Activated CD4-positive, alpha-beta T cell treated with anti-CD3 and anti-CD28 coated beads, Interleukin-2, amount 10 ng/mL, durations not matched to agents 7 days and 5 days (primary cell): ENCODE measurements at regions not wholly inside any gene's neighbourhood (a gene's known extent, or its start where the extent isn't known, plus 50 kb on each side); places are given as distances from the start of the nearest gene placed in this dataset.

ENCODE experiments used
- CTCF ChIA-PET: fragments of 350-600 bp; sonication (Branson Sonifier 250); formaldehyde crosslinking; loops from one replicate; lab custom pipeline; 2021; ENCODE audit warnings: antibody characterized with exemption; lab: Charles Lee
- POLR2A ChIA-PET: fragments of 350-600 bp; sonication (Branson Sonifier 250); formaldehyde crosslinking; loops from one replicate; lab custom pipeline; 2021; ENCODE audit warnings: antibody characterized with exemption; lab: Charles Lee
- DNase-seq: peaks from one replicate; pipeline ENCODE4 v3.0.0-alpha.2; 2020
- H3K27ac Mint-ChIP-seq: one replicate; pipeline ENCODE4 v1.8.0; 2021; ENCODE audit warnings: mild to moderate bottlenecking, moderate library complexity, mixed read lengths
- H3K27me3 Mint-ChIP-seq: one replicate; pipeline ENCODE4 v1.8.0; 2021; ENCODE audit warnings: mixed read lengths
- H3K36me3 Mint-ChIP-seq: one replicate; pipeline ENCODE4 v1.8.0; 2021; ENCODE audit warnings: low read depth, mixed read lengths
- H3K4me1 Mint-ChIP-seq: one replicate; pipeline ENCODE4 v1.8.0; 2021; ENCODE audit warnings: mixed read lengths
- H3K4me3 Mint-ChIP-seq: one replicate; pipeline ENCODE4 v1.8.0; 2021; ENCODE audit warnings: mild to moderate bottlenecking, moderate library complexity, mixed read lengths
- H3K9me3 Mint-ChIP-seq: one replicate; pipeline ENCODE4 v1.8.0; 2021; ENCODE audit warnings: mixed read lengths

- CTCF ChIA-PET: no interaction called here
- H3K4me1 Mint-ChIP-seq: peaks cover 36% of the 10 kb centered on the region
- no peaks in the 10 kb centered on the region for H3K27me3 Mint-ChIP-seq
- no peak overlapping the region for H3K4me3 Mint-ChIP-seq
- no peak for DNase-seq
- peaks cover 7% of the 10 kb centered on the region for H3K9me3 Mint-ChIP-seq
- H3K27ac Mint-ChIP-seq: no peak overlapping the region
- POLR2A ChIA-PET: no interaction called here
- peaks cover 11% of the 10 kb centered on the region for H3K36me3 Mint-ChIP-seq
Measured at GRCh38 chr2:147662221-147662620, 182.6 kb upstream of the ACVR2A start.

- H3K27me3 Mint-ChIP-seq: no peaks in the 10 kb centered on the region
- H3K36me3 Mint-ChIP-seq: peaks cover 11% of the 10 kb centered on the region
- peaks cover 36% of the 10 kb centered on the region for H3K4me1 Mint-ChIP-seq
- no peak for DNase-seq
- peaks cover 7% of the 10 kb centered on the region for H3K9me3 Mint-ChIP-seq
- H3K4me3 Mint-ChIP-seq: no peak overlapping the region
- POLR2A ChIA-PET: no interaction called here
- CTCF ChIA-PET: interaction anchor here (0.6 to 1.3 kb wide), 3 partner anchors 12 to 229 kb away, joined by 3 to 5 read pairs (median 4); no protein-coding TSS in a partner anchor
- no peak overlapping the region for H3K27ac Mint-ChIP-seq
Measured at GRCh38 chr2:147660680-147661079, 184.1 kb upstream of the ACVR2A start.

GRCh38 chr2:147659051-147659450 lies 185.8 kb upstream of the ACVR2A start:
- no peak for DNase-seq
- peaks cover 31% of the 10 kb centered on the region for H3K4me1 Mint-ChIP-seq
- H3K27ac Mint-ChIP-seq: no peak overlapping the region
- H3K9me3 Mint-ChIP-seq: peaks cover 5% of the 10 kb centered on the region
- POLR2A ChIA-PET: no interaction called here
- CTCF ChIA-PET: no interaction called here
- peaks cover 11% of the 10 kb centered on the region for H3K36me3 Mint-ChIP-seq
- no peaks in the 10 kb centered on the region for H3K27me3 Mint-ChIP-seq
- H3K4me3 Mint-ChIP-seq: no peak overlapping the region

GRCh38 chr2:147657086-147658000 lies 187.5 kb upstream of the ACVR2A start:
- Mint-ChIP-seq H3K4me1 (peaks cover 15% of the 10 kb centered on the region), H3K27ac (no peak overlapping the region), H3K36me3 (peaks cover 8% of the 10 kb centered on the region), H3K9me3 (peaks cover 5% of the 10 kb centered on the region), H3K27me3 (no peaks in the 10 kb centered on the region), H3K4me3 (no peak overlapping the region)
- no peak for DNase-seq
- POLR2A ChIA-PET: no interaction called here
- CTCF ChIA-PET: interaction anchor here (1.8 kb wide), 1 partner anchor 12 kb away, joined by 5 read pairs; no protein-coding TSS in a partner anchor

GRCh38 chr2:147649998-147650397 lies 194.8 kb upstream of the ACVR2A start:
- ChIA-PET POLR2A (no interaction called here), CTCF (no interaction called here)
- H3K27me3 Mint-ChIP-seq: no peaks in the 10 kb centered on the region
- H3K4me3 Mint-ChIP-seq: no peak overlapping the region
- no peaks in the 10 kb centered on the region for H3K9me3 Mint-ChIP-seq
- no peak for DNase-seq
- no peak overlapping the region for H3K27ac Mint-ChIP-seq
- no peaks in the 10 kb centered on the region for H3K36me3 Mint-ChIP-seq
- H3K4me1 Mint-ChIP-seq: peaks cover 2% of the 10 kb centered on the region

GRCh38 chr2:147649286-147649685 lies 195.5 kb upstream of the ACVR2A start:
- CTCF ChIA-PET: interaction anchor here (1.0 to 1.2 kb wide), 2 partner anchors 12 to 14 kb away, joined by 4 read pairs; no protein-coding TSS in a partner anchor
- no peak overlapping the region for H3K27ac Mint-ChIP-seq
- H3K27me3 Mint-ChIP-seq: no peaks in the 10 kb centered on the region
- no peaks in the 10 kb centered on the region for H3K36me3 Mint-ChIP-seq
- no peak overlapping the region for H3K4me3 Mint-ChIP-seq
- no peaks in the 10 kb centered on the region for H3K9me3 Mint-ChIP-seq
- DNase-seq: no peak
- POLR2A ChIA-PET: no interaction called here
- peaks cover 2% of the 10 kb centered on the region for H3K4me1 Mint-ChIP-seq

- DNase-seq: no peak
- Mint-ChIP-seq H3K27me3 (no peaks in the 10 kb centered on the region), H3K9me3 (no peaks in the 10 kb centered on the region), H3K4me1 (peaks cover 2% of the 10 kb centered on the region), H3K27ac (no peak overlapping the region), H3K36me3 (no peaks in the 10 kb centered on the region), H3K4me3 (no peak overlapping the region)
- ChIA-PET CTCF (interaction anchor here (1.0 to 1.2 kb wide), 2 partner anchors 12 to 15 kb away, joined by 4 read pairs; no protein-coding TSS in a partner anchor), POLR2A (no interaction called here)
Measured at GRCh38 chr2:147648471-147648870, 196.4 kb upstream of the ACVR2A start.

- Mint-ChIP-seq H3K4me3 (no peak overlapping the region), H3K27ac (no peak overlapping the region), H3K36me3 (no peaks in the 10 kb centered on the region), H3K4me1 (peaks cover 2% of the 10 kb centered on the region), H3K9me3 (no peaks in the 10 kb centered on the region), H3K27me3 (no peaks in the 10 kb centered on the region)
- POLR2A ChIA-PET: no interaction called here
- no peak for DNase-seq
- CTCF ChIA-PET: no interaction called here
Measured at GRCh38 chr2:147647816-147648215, 197.0 kb upstream of the ACVR2A start.

- H3K36me3 Mint-ChIP-seq: no peaks in the 10 kb centered on the region
- no peaks in the 10 kb centered on the region for H3K27me3 Mint-ChIP-seq
- ChIA-PET POLR2A (no interaction called here), CTCF (interaction anchor here (0.6 to 1.5 kb wide), 2 partner anchors 19 to 65 kb away, joined by 3 to 4 read pairs; no protein-coding TSS in a partner anchor)
- no peak for DNase-seq
- no peak overlapping the region for H3K4me3 Mint-ChIP-seq
- H3K9me3 Mint-ChIP-seq: no peaks in the 10 kb centered on the region
- H3K4me1 Mint-ChIP-seq: peaks cover 2% of the 10 kb centered on the region
- no peak overlapping the region for H3K27ac Mint-ChIP-seq
Measured at GRCh38 chr2:147646818-147647468, 197.9 kb upstream of the ACVR2A start.

- DNase-seq: no peak
- ChIA-PET CTCF (interaction anchor here (1.2 kb wide), 1 partner anchor 12 kb away, joined by 5 read pairs; no protein-coding TSS in a partner anchor), POLR2A (no interaction called here)
- Mint-ChIP-seq H3K9me3 (peaks cover 6% of the 10 kb centered on the region), H3K27me3 (no peaks in the 10 kb centered on the region), H3K4me1 (peaks cover 3% of the 10 kb centered on the region), H3K4me3 (no peak overlapping the region), H3K27ac (no peak overlapping the region), H3K36me3 (no peaks in the 10 kb centered on the region)
Measured at GRCh38 chr2:147644491-147644890, 200.3 kb upstream of the ACVR2A start.

GRCh38 chr2:147642765-147643164 lies 202.1 kb upstream of the ACVR2A start:
- H3K36me3 Mint-ChIP-seq: no peaks in the 10 kb centered on the region
- DNase-seq: no peak
- POLR2A ChIA-PET: no interaction called here
- H3K9me3 Mint-ChIP-seq: peaks cover 6% of the 10 kb centered on the region
- H3K27ac Mint-ChIP-seq: no peak overlapping the region
- CTCF ChIA-PET: interaction anchor here (1.0 kb wide), 1 partner anchor 10 kb away, joined by 3 read pairs; no protein-coding TSS in a partner anchor
- H3K4me3 Mint-ChIP-seq: no peak overlapping the region
- H3K27me3 Mint-ChIP-seq: no peaks in the 10 kb centered on the region
- H3K4me1 Mint-ChIP-seq: peaks cover 3% of the 10 kb centered on the region

- Mint-ChIP-seq H3K27me3 (no peaks in the 10 kb centered on the region), H3K36me3 (no peaks in the 10 kb centered on the region), H3K4me1 (peaks cover 7% of the 10 kb centered on the region), H3K4me3 (no peak overlapping the region), H3K9me3 (peaks cover 6% of the 10 kb centered on the region), H3K27ac (no peak overlapping the region)
- POLR2A ChIA-PET: no interaction called here
- DNase-seq: no peak
- CTCF ChIA-PET: interaction anchor here (0.6 kb wide), 1 partner anchor 467 kb away, joined by 3 read pairs; no protein-coding TSS in a partner anchor
Measured at GRCh38 chr2:147641651-147642050, 203.2 kb upstream of the ACVR2A start.

- DNase-seq: no peak
- Mint-ChIP-seq H3K9me3 (peaks cover 6% of the 10 kb centered on the region), H3K4me3 (no peak overlapping the region), H3K27me3 (no peaks in the 10 kb centered on the region), H3K36me3 (no peaks in the 10 kb centered on the region), H3K27ac (no peak overlapping the region), H3K4me1 (peaks cover 15% of the 10 kb centered on the region)
- ChIA-PET CTCF (interaction anchor here (1.2 kb wide), 1 partner anchor 38 kb away, joined by 3 read pairs; no protein-coding TSS in a partner anchor), POLR2A (no interaction called here)
Measured at GRCh38 chr2:147639891-147640290, 204.9 kb upstream of the ACVR2A start.
